HepG2 (cell line): ENCODE measurements at regions not wholly inside any gene's neighbourhood (a gene's known extent, or its start where the extent isn't known, plus 50 kb on each side); places are given as distances from the start of the nearest gene placed in this dataset.
"Not testable (repeated sequence)": the region's sequence is repeated elsewhere in the genome, so short reads cannot be mapped to it uniquely, and the experiment has no call there.

Source experiments
- CHCHD3 ChIP-seq: sonication (generic); formaldehyde crosslinking; IDR thresholded peaks from 2 replicates; pipeline ENCODE4 v1.8.0; 2022; ENCODE audit warnings: mild to moderate bottlenecking, missing genetic modification reagents, moderate library complexity
- ERF ChIP-seq: IDR thresholded peaks from 2 replicates; pipeline ENCODE4 v1.6.1; 2018; ENCODE audit warnings: missing biosample characterization, missing genetic modification reagents
- FOXJ3 ChIP-seq: sonication (generic); formaldehyde crosslinking; IDR thresholded peaks from 2 replicates; pipeline ENCODE4 v1.4.0; 2020; ENCODE audit warnings: missing genetic modification reagents, mild to moderate bottlenecking, borderline replicate concordance
- RFXANK ChIP-seq: IDR thresholded peaks from 2 replicates; pipeline ENCODE4 v1.6.1; 2016
- SP1 ChIP-seq, 2 experiments: fragments of 450-650 bp in 1 of 2; sonication (generic) in 1 of 2; formaldehyde crosslinking in 1 of 2; IDR thresholded peaks; 2 replicates each; pipeline versions ENCODE4 v1.4.0 to v1.6.1; 2016 to 2020; ENCODE audit warnings: missing genetic modification reagents in 1 of 2
- SP2 ChIP-seq: sonication (generic); formaldehyde crosslinking; IDR thresholded peaks from 2 replicates; pipeline ENCODE4 v1.5.1; 2020; ENCODE audit warnings: mild to moderate bottlenecking, missing genetic modification reagents
- SRSF4 ChIP-seq: fragments of 200-400 bp; formaldehyde crosslinking; IDR thresholded peaks from one replicate; pipeline ENCODE4 v1.6.1; 2018; ENCODE audit warnings: mild to moderate bottlenecking, low read depth, low read length, moderate library complexity; ENCODE audit not compliant: poor library complexity, severe bottlenecking
- YY1 ChIP-seq: IDR thresholded peaks from 2 replicates; pipeline ENCODE4 v1.6.1; 2011; ENCODE audit warnings: low read length, low read depth, moderate library complexity, mild to moderate bottlenecking; ENCODE audit not compliant: insufficient read depth, insufficient replicate concordance
- ZNF674 ChIP-seq: sonication (generic); formaldehyde crosslinking; IDR thresholded peaks from 2 replicates; pipeline ENCODE4 v1.5.0; 2020; ENCODE audit warnings: low read depth, mild to moderate bottlenecking, missing genetic modification reagents
- TF ChIP-seq, protein P1 (sequence below): sonication (generic); formaldehyde crosslinking; IDR thresholded peaks from 2 replicates; pipeline ENCODE4 v1.5.0; 2020; ENCODE audit warnings: mild to moderate bottlenecking, missing genetic modification reagents, moderate library complexity
- TF ChIP-seq, protein P2 (sequence below): sonication (generic); formaldehyde crosslinking; IDR thresholded peaks from 2 replicates; pipeline ENCODE4 v1.4.0; 2020; ENCODE audit warnings: mild to moderate bottlenecking, missing genetic modification reagents
- TF ChIP-seq, protein P3 (sequence below): IDR thresholded peaks from 2 replicates; pipeline ENCODE4 v1.6.1; 2012; ENCODE audit warnings: low read depth, low read length, improper control_type of control experiment
- TF ChIP-seq, protein P4 (sequence below): sonication (generic); formaldehyde crosslinking; IDR thresholded peaks from 2 replicates; pipeline ENCODE4 v1.4.0; 2020; ENCODE audit warnings: missing genetic modification reagents

DNA sequence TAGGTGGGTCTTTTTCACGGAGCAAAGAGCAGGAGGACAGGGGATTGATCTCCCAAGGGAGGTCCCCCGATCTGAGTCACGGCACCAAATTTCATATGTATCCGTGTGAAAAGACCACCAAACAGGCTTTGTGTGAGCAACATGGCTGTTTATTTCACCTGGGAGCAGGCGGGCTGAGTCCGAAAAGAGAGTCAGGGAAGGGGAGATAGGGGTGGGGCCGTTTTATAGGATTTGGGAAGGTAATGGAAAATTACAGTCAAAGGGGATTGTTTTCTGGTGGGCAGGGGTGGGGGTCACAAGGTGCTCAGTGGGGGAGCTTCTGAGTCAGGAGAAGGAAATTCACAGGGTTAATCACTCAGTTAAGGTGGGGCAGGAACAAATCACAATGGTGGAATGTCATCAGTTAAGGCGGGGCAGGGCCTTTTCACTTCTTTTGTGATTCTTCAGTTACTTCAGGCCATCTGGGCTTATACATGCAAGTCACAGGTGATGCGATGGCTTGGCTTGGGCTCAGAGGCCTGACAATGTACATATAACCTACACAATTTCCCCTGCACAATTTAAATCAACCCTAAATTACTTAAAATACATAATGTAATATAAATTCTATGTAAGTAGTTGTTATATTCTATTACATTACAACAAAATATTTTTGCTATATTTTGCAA is 921.3 kb upstream of the ALCAM start:
- TF ChIP-seq, protein P1, sequence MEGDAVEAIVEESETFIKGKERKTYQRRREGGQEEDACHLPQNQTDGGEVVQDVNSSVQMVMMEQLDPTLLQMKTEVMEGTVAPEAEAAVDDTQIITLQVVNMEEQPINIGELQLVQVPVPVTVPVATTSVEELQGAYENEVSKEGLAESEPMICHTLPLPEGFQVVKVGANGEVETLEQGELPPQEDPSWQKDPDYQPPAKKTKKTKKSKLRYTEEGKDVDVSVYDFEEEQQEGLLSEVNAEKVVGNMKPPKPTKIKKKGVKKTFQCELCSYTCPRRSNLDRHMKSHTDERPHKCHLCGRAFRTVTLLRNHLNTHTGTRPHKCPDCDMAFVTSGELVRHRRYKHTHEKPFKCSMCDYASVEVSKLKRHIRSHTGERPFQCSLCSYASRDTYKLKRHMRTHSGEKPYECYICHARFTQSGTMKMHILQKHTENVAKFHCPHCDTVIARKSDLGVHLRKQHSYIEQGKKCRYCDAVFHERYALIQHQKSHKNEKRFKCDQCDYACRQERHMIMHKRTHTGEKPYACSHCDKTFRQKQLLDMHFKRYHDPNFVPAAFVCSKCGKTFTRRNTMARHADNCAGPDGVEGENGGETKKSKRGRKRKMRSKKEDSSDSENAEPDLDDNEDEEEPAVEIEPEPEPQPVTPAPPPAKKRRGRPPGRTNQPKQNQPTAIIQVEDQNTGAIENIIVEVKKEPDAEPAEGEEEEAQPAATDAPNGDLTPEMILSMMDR (CRISPR knock-in tag) = not testable (repeated sequence)
- TF ChIP-seq FOXJ3 (CRISPR knock-in tag); SP2 (CRISPR knock-in tag); ZNF674 (CRISPR knock-in tag); SRSF4; RFXANK (CRISPR knock-in tag); ERF (CRISPR knock-in tag); CHCHD3 (CRISPR knock-in tag); YY1; SP1 (IDR thresholded peaks at IDR 0.05); SP1 (CRISPR knock-in tag; IDR thresholded peaks at IDR 0.05): not testable (repeated sequence)
- TF ChIP-seq, protein P2, sequence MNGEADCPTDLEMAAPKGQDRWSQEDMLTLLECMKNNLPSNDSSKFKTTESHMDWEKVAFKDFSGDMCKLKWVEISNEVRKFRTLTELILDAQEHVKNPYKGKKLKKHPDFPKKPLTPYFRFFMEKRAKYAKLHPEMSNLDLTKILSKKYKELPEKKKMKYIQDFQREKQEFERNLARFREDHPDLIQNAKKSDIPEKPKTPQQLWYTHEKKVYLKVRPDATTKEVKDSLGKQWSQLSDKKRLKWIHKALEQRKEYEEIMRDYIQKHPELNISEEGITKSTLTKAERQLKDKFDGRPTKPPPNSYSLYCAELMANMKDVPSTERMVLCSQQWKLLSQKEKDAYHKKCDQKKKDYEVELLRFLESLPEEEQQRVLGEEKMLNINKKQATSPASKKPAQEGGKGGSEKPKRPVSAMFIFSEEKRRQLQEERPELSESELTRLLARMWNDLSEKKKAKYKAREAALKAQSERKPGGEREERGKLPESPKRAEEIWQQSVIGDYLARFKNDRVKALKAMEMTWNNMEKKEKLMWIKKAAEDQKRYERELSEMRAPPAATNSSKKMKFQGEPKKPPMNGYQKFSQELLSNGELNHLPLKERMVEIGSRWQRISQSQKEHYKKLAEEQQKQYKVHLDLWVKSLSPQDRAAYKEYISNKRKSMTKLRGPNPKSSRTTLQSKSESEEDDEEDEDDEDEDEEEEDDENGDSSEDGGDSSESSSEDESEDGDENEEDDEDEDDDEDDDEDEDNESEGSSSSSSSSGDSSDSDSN = not testable (repeated sequence)
- TF ChIP-seq, protein P3, sequence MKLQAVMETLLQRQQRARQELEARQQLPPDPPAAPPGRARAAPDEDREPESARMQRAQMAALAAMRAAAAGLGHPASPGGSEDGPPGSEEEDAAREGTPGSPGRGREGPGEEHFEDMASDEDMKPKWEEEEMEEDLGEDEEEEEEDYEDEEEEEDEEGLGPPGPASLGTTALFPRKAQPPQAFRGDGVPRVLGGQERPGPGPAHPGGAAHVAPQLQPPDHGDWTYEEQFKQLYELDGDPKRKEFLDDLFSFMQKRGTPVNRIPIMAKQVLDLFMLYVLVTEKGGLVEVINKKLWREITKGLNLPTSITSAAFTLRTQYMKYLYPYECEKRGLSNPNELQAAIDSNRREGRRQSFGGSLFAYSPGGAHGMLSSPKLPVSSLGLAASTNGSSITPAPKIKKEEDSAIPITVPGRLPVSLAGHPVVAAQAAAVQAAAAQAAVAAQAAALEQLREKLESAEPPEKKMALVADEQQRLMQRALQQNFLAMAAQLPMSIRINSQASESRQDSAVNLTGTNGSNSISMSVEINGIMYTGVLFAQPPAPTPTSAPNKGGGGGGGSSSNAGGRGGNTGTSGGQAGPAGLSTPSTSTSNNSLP = not testable (repeated sequence)
- TF ChIP-seq, protein P4, sequence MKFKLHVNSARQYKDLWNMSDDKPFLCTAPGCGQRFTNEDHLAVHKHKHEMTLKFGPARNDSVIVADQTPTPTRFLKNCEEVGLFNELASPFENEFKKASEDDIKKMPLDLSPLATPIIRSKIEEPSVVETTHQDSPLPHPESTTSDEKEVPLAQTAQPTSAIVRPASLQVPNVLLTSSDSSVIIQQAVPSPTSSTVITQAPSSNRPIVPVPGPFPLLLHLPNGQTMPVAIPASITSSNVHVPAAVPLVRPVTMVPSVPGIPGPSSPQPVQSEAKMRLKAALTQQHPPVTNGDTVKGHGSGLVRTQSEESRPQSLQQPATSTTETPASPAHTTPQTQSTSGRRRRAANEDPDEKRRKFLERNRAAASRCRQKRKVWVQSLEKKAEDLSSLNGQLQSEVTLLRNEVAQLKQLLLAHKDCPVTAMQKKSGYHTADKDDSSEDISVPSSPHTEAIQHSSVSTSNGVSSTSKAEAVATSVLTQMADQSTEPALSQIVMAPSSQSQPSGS (CRISPR knock-in tag) = not testable (repeated sequence)
